Neural cell (in vitro differentiated cells): ENCODE measurements at regions not wholly inside any gene's neighbourhood (a gene's known extent, or its start where the extent isn't known, plus 50 kb on each side); places are given as distances from the start of the nearest gene placed in this dataset.

Experiments used
- H2AFZ ChIP-seq: fragments of 200-600, 300-800 bp; sonication (generic), shearing (Covaris generic); 2 replicates; pipeline ENCODE4 v1.6.0; 2014; ENCODE audit warnings: low read depth, mild to moderate bottlenecking, antibody characterized with exemption, low read length, moderate library complexity
- H3F3A ChIP-seq: fragments of 200-600 bp; shearing (Covaris generic); 2 replicates; pipeline ENCODE4 v1.6.1; 2016; ENCODE audit warnings: mild to moderate bottlenecking, moderate library complexity, mixed read lengths, antibody characterized with exemption, low read length; ENCODE audit not compliant: insufficient read depth, poor library complexity, severe bottlenecking
- H3K27ac ChIP-seq: fragments of 200-600, 300-800 bp; sonication (generic), shearing (Covaris generic); 2 replicates; pipeline ENCODE4 v1.5.1; 2014; ENCODE audit warnings: mild to moderate bottlenecking, low read length, moderate library complexity
- H3K27me3 ChIP-seq: fragments of 300-800, 200-600 bp; sonication (generic), shearing (Covaris generic); 2 replicates; pipeline ENCODE4 v1.6.0; 2014; ENCODE audit warnings: mild to moderate bottlenecking, low read depth, low read length, moderate library complexity; ENCODE audit not compliant: insufficient read depth
- H3K36me3 ChIP-seq: fragments of 300-800, 200-600 bp; sonication (generic), shearing (Covaris generic); 2 replicates; pipeline ENCODE4 v1.5.1; 2014; ENCODE audit warnings: mild to moderate bottlenecking, antibody characterized with exemption, low read length, moderate library complexity; ENCODE audit not compliant: insufficient read depth
- H3K4me2 ChIP-seq: fragments of 300-800, 200-600 bp; sonication (generic), shearing (Covaris generic); 2 replicates; pipeline ENCODE4 v1.6.0; 2014; ENCODE audit warnings: mild to moderate bottlenecking, low read length
- H3K4me3 ChIP-seq: fragments of 300-800, 200-600 bp; sonication (generic), shearing (Covaris generic); 2 replicates; pipeline ENCODE4 v1.5.1; 2014; ENCODE audit warnings: mild to moderate bottlenecking, low read length, moderate library complexity
- H3K79me2 ChIP-seq: fragments of 200-600 bp; shearing (Covaris generic); replicated peaks from 2 replicates; pipeline ENCODE4 v1.6.0; 2014; ENCODE audit warnings: mild to moderate bottlenecking, low read length, moderate library complexity; ENCODE audit not compliant: insufficient read depth
- H3K9ac ChIP-seq: fragments of 300-800, 200-600 bp; sonication (generic), shearing (Covaris generic); 2 replicates; pipeline ENCODE4 v1.6.1; 2016; ENCODE audit warnings: mild to moderate bottlenecking, low read length, mixed read lengths
- H3K9me2 ChIP-seq: fragments of 200-600 bp; shearing (Covaris generic); 2 replicates; pipeline ENCODE4 v1.6.1; 2016; ENCODE audit warnings: mild to moderate bottlenecking, low read length, mixed read lengths; ENCODE audit not compliant: insufficient read depth
- H3K9me3 ChIP-seq: fragments of 200-600, 300-800 bp; sonication (generic), shearing (Covaris generic); 2 replicates; pipeline ENCODE4 v1.6.1; 2016; ENCODE audit warnings: mild to moderate bottlenecking, mixed run types, low read length, moderate library complexity, mixed read lengths
- H4K20me1 ChIP-seq: fragments of 200-600 bp; shearing (Covaris generic); 2 replicates; pipeline ENCODE4 v1.6.1; 2016; ENCODE audit warnings: mild to moderate bottlenecking, mixed run types; ENCODE audit not compliant: insufficient read depth
- EP300 ChIP-seq: fragments of 450-650 bp; conservative IDR thresholded peaks from 2 replicates; pipeline ENCODE4 v1.6.1; 2014; ENCODE audit warnings: antibody characterized with exemption, mild to moderate bottlenecking, moderate library complexity; ENCODE audit not compliant: poor library complexity, severe bottlenecking
- EZH2 ChIP-seq: fragments of 200-600, 300-800 bp; shearing (Covaris generic), sonication (generic); IDR thresholded peaks from 2 replicates; pipeline ENCODE4 v1.6.1; 2014; ENCODE audit warnings: antibody characterized with exemption, low read length, borderline replicate concordance, mild to moderate bottlenecking; ENCODE audit not compliant: insufficient read depth, poor library complexity, severe bottlenecking
- MXI1 ChIP-seq: fragments of 450-650 bp; conservative IDR thresholded peaks from 2 replicates; pipeline ENCODE4 v1.6.1; 2014; ENCODE audit warnings: antibody characterized with exemption, mild to moderate bottlenecking; ENCODE audit not compliant: poor library complexity, severe bottlenecking
- POLR2AphosphoS5 ChIP-seq: IDR thresholded peaks from 2 replicates; pipeline ENCODE4 v1.6.1; 2012
- RAD21 ChIP-seq: fragments of 450-650 bp; conservative IDR thresholded peaks from 2 replicates; pipeline ENCODE4 v1.6.1; 2014; ENCODE audit warnings: antibody characterized with exemption, mild to moderate bottlenecking, moderate library complexity
- SMC3 ChIP-seq: fragments of 450-650 bp; conservative IDR thresholded peaks from 2 replicates; pipeline ENCODE4 v1.6.1; 2014; ENCODE audit warnings: antibody characterized with exemption, mild to moderate bottlenecking, moderate library complexity; ENCODE audit not compliant: poor library complexity
- TAF1 ChIP-seq: IDR thresholded peaks from 2 replicates; pipeline ENCODE4 v1.6.1; 2012; ENCODE audit warnings: low read depth
- TF ChIP-seq, protein P1 (sequence below): IDR thresholded peaks from 2 replicates; pipeline ENCODE4 v1.6.1; 2012; ENCODE audit warnings: borderline replicate concordance
- TF ChIP-seq, protein P2 (sequence below): fragments of 450-650 bp; IDR thresholded peaks from 2 replicates; pipeline ENCODE4 v1.5.1; 2014; ENCODE audit warnings: antibody characterized with exemption, mild to moderate bottlenecking, moderate library complexity; ENCODE audit not compliant: poor library complexity, severe bottlenecking

DNA sequence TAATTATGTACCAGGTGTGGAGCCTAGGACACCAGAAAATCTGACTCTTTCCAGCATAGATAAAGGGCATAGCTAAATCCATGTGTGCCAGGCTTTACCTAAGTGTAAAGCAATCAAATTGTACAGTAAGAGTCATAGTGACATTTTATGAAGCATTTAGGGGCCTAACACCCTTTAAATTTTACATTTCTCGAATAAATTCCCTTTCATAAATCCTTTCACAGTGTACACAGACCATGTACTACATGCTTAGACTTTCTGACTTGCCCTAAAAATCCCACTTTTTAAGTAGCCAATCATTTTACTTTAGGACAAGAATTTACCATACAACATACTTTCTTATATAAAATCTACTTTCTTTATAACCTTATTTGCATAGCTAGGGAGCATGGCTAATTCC lies 727.6 kb upstream of the LUZP2 start:
- H3K9me2 ChIP-seq = no peaks in the 10 kb centered on the region
- no peaks in the 10 kb centered on the region for H3K36me3 ChIP-seq
- H4K20me1 ChIP-seq = no peaks in the 10 kb centered on the region
- no peak overlapping the region for H3K4me2 ChIP-seq
- peaks cover 7% of the 10 kb centered on the region for H3K9me3 ChIP-seq
- H3K79me2 ChIP-seq = no peaks in the 10 kb centered on the region
- no peak overlapping the region for H3K4me3 ChIP-seq
- H3K9ac ChIP-seq = no peak overlapping the region
- no peak overlapping the region for H3K27ac ChIP-seq
- H3F3A ChIP-seq = no peaks in the 10 kb centered on the region
- H3K27me3 ChIP-seq = no peaks in the 10 kb centered on the region
- H2AFZ ChIP-seq = no peak overlapping the region
- TF ChIP-seq EZH2 (no peak), POLR2AphosphoS5 (no peak), EP300 (no peak), MXI1 (no peak), TAF1 (no peak), RAD21 (no peak), SMC3 (no peak)
- TF ChIP-seq, protein P1, sequence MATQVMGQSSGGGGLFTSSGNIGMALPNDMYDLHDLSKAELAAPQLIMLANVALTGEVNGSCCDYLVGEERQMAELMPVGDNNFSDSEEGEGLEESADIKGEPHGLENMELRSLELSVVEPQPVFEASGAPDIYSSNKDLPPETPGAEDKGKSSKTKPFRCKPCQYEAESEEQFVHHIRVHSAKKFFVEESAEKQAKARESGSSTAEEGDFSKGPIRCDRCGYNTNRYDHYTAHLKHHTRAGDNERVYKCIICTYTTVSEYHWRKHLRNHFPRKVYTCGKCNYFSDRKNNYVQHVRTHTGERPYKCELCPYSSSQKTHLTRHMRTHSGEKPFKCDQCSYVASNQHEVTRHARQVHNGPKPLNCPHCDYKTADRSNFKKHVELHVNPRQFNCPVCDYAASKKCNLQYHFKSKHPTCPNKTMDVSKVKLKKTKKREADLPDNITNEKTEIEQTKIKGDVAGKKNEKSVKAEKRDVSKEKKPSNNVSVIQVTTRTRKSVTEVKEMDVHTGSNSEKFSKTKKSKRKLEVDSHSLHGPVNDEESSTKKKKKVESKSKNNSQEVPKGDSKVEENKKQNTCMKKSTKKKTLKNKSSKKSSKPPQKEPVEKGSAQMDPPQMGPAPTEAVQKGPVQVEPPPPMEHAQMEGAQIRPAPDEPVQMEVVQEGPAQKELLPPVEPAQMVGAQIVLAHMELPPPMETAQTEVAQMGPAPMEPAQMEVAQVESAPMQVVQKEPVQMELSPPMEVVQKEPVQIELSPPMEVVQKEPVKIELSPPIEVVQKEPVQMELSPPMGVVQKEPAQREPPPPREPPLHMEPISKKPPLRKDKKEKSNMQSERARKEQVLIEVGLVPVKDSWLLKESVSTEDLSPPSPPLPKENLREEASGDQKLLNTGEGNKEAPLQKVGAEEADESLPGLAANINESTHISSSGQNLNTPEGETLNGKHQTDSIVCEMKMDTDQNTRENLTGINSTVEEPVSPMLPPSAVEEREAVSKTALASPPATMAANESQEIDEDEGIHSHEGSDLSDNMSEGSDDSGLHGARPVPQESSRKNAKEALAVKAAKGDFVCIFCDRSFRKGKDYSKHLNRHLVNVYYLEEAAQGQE = no peak
- TF ChIP-seq, protein P2, sequence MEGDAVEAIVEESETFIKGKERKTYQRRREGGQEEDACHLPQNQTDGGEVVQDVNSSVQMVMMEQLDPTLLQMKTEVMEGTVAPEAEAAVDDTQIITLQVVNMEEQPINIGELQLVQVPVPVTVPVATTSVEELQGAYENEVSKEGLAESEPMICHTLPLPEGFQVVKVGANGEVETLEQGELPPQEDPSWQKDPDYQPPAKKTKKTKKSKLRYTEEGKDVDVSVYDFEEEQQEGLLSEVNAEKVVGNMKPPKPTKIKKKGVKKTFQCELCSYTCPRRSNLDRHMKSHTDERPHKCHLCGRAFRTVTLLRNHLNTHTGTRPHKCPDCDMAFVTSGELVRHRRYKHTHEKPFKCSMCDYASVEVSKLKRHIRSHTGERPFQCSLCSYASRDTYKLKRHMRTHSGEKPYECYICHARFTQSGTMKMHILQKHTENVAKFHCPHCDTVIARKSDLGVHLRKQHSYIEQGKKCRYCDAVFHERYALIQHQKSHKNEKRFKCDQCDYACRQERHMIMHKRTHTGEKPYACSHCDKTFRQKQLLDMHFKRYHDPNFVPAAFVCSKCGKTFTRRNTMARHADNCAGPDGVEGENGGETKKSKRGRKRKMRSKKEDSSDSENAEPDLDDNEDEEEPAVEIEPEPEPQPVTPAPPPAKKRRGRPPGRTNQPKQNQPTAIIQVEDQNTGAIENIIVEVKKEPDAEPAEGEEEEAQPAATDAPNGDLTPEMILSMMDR = no peak

DNA sequence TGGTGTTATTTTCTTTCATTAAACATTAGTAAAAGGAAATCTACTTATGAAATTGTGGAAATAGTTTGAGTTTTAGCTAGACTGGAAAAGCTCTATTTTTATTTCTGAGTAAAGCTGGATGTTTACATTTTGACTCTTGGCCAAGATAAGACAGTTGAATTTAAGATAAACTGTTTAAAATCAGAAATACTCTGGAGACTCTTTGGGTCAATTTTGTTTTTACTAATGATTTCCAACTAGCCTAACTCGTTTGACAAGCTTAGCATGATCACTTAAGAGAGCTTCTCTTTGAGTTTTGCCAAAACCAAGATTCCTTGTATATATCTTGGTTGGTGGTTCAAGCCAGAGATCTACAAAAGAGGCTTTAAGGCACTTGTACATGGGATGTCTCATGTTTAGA lies 724.8 kb upstream of the LUZP2 start:
- H3K4me2 ChIP-seq = no peak overlapping the region

More for the DNA sequence above, 724.8 kb upstream of the LUZP2 start:
- Histone ChIP-seq H2AFZ (no peak overlapping the region), H3K36me3 (no peaks in the 10 kb centered on the region), H3K9me3 (peaks cover 7% of the 10 kb centered on the region), H3K9ac (no peak overlapping the region), H3K4me3 (no peak overlapping the region), H3K79me2 (no peaks in the 10 kb centered on the region), H4K20me1 (no peaks in the 10 kb centered on the region), H3F3A (no peaks in the 10 kb centered on the region), H3K27ac (no peak overlapping the region), H3K27me3 (no peaks in the 10 kb centered on the region), H3K9me2 (no peaks in the 10 kb centered on the region)
- TF ChIP-seq RAD21 (no peak), POLR2AphosphoS5 (no peak), SMC3 (no peak), EZH2 (no peak), MXI1 (no peak), EP300 (no peak), TAF1 (no peak)
- TF ChIP-seq, protein P2 = no peak
- TF ChIP-seq, protein P1 = no peak
